Nephron (organoid): ENCODE measurements at regions not wholly inside any gene's neighbourhood (a gene's known extent, or its start where the extent isn't known, plus 50 kb on each side); places are given as distances from the start of the nearest gene placed in this dataset.

Experiments used
- H3K27ac Mint-ChIP-seq, 3 experiments: 2 replicates each; pipeline ENCODE4 v1.8.0; 2020; ENCODE audit warnings: mixed read lengths in 3 of 3, mild to moderate bottlenecking in 2 of 3, moderate library complexity in 1 of 3
- H3K27me3 Mint-ChIP-seq: 2 replicates; pipeline ENCODE4 v1.8.0; 2021; ENCODE audit warnings: low read depth, mild to moderate bottlenecking, moderate library complexity, mixed read lengths
- H3K36me3 Mint-ChIP-seq: 2 replicates; pipeline ENCODE4 v1.8.0; 2020; ENCODE audit warnings: low read depth, mixed read lengths
- H3K4me1 Mint-ChIP-seq: 2 replicates; pipeline ENCODE4 v1.8.0; 2020; ENCODE audit warnings: mixed read lengths
- H3K4me3 Mint-ChIP-seq, 3 experiments: 2 replicates each; pipeline ENCODE4 v1.8.0; 2020; ENCODE audit warnings: mild to moderate bottlenecking in 3 of 3, mixed read lengths in 3 of 3, moderate library complexity in 2 of 3
- H3K9me3 Mint-ChIP-seq: 2 replicates; pipeline ENCODE4 v1.8.0; 2020; ENCODE audit warnings: mixed read lengths
- CTCF ChIP-seq, 3 experiments: fragments of 200-600 bp; sonication (generic); IDR thresholded peaks; one replicate each; pipeline ENCODE4 v1.5.0; 2021; ENCODE audit warnings: antibody characterized with exemption in 3 of 3; ENCODE audit not compliant: unreplicated experiment in 3 of 3

GRCh38 chr7:125370502-125370901 lies 440.9 kb upstream of the POT1 start:
- Mint-ChIP-seq H3K27ac (no peak overlapping the region), H3K4me3 (no peak overlapping the region), H3K4me1 (no peaks in the 10 kb centered on the region), H3K36me3 (no peaks in the 10 kb centered on the region), H3K9me3 (no peaks in the 10 kb centered on the region), H3K27me3 (no peaks in the 10 kb centered on the region)
- TF ChIP-seq CTCF (IDR thresholded peaks at IDR 0.05; ENCODE audit: unreplicated experiment in 3 of 3) = no peak

- Mint-ChIP-seq H3K27me3 (no peaks in the 10 kb centered on the region), H3K4me3 (no peak overlapping the region), H3K36me3 (no peaks in the 10 kb centered on the region), H3K9me3 (no peaks in the 10 kb centered on the region), H3K4me1 (peaks cover 7% of the 10 kb centered on the region), H3K27ac (peak overlapping the region in 2 of 3 experiments; percentile 2 to 7)
- TF ChIP-seq CTCF (IDR thresholded peaks at IDR 0.05; ENCODE audit: unreplicated experiment in 3 of 3) = no peak
Observed at GRCh38 chr7:125363873-125364272, 434.2 kb upstream of the POT1 start.

- no peaks in the 10 kb centered on the region for H3K27me3 Mint-ChIP-seq
- H3K27ac Mint-ChIP-seq = no peak overlapping the region
- no peaks in the 10 kb centered on the region for H3K36me3 Mint-ChIP-seq
- H3K4me3 Mint-ChIP-seq = no peak overlapping the region
- H3K9me3 Mint-ChIP-seq = no peaks in the 10 kb centered on the region
- no peak for TF ChIP-seq CTCF (IDR thresholded peaks at IDR 0.05; ENCODE audit: unreplicated experiment in 3 of 3)
- H3K4me1 Mint-ChIP-seq = no peaks in the 10 kb centered on the region
Observed at GRCh38 chr7:125358551-125359167, 429.0 kb upstream of the POT1 start.

GRCh38 chr7:125357676-125358455 lies 428.2 kb upstream of the POT1 start:
- TF ChIP-seq CTCF (IDR thresholded peaks at IDR 0.05; ENCODE audit: unreplicated experiment in 3 of 3) = no peak
- Mint-ChIP-seq H3K36me3 (no peaks in the 10 kb centered on the region), H3K9me3 (no peaks in the 10 kb centered on the region), H3K4me1 (no peaks in the 10 kb centered on the region), H3K4me3 (no peak overlapping the region), H3K27ac (peak overlapping the region in 1 of 3 experiments; percentile 2), H3K27me3 (no peaks in the 10 kb centered on the region)

- Mint-ChIP-seq H3K36me3 (no peaks in the 10 kb centered on the region), H3K27ac (peak overlapping the region; percentile 14 to 40 (median 17)), H3K9me3 (no peaks in the 10 kb centered on the region), H3K27me3 (no peaks in the 10 kb centered on the region), H3K4me1 (no peaks in the 10 kb centered on the region), H3K4me3 (no peak overlapping the region)
- TF ChIP-seq CTCF (IDR thresholded peaks at IDR 0.05; ENCODE audit: unreplicated experiment in 3 of 3) = no peak
Observed at GRCh38 chr7:125355899-125356298, 426.3 kb upstream of the POT1 start.

GRCh38 chr7:125347269-125347668 lies 417.6 kb upstream of the POT1 start:
- Mint-ChIP-seq H3K9me3 (no peaks in the 10 kb centered on the region), H3K27ac (no peak overlapping the region), H3K27me3 (no peaks in the 10 kb centered on the region), H3K36me3 (no peaks in the 10 kb centered on the region), H3K4me1 (no peaks in the 10 kb centered on the region), H3K4me3 (no peak overlapping the region)
- TF ChIP-seq CTCF (IDR thresholded peaks at IDR 0.05; ENCODE audit: unreplicated experiment in 3 of 3) = no peak
